Mesenteric fat pad (tissue), 1 donor: ENCODE measurements at regions not wholly inside any gene's neighbourhood (a gene's known extent, or its start where the extent isn't known, plus 50 kb on each side); places are given as distances from the start of the nearest gene placed in this dataset.
"Not testable (repeated sequence)": the region's sequence is repeated elsewhere in the genome, so short reads cannot be mapped to it uniquely, and the experiment has no call there.

Experiments used
- DNase-seq: peaks from one replicate; pipeline ENCODE4 v3.0.0-alpha.2; 2020; ENCODE audit warnings: low spot score
- donor health status: DM: yes; HTN: yes; CAD: no.

- DNase-seq, result peak; percentile 76
Observed at GRCh38 chr6:43939281-43940070, 169.5 kb downstream of the VEGFA start.

DNA sequence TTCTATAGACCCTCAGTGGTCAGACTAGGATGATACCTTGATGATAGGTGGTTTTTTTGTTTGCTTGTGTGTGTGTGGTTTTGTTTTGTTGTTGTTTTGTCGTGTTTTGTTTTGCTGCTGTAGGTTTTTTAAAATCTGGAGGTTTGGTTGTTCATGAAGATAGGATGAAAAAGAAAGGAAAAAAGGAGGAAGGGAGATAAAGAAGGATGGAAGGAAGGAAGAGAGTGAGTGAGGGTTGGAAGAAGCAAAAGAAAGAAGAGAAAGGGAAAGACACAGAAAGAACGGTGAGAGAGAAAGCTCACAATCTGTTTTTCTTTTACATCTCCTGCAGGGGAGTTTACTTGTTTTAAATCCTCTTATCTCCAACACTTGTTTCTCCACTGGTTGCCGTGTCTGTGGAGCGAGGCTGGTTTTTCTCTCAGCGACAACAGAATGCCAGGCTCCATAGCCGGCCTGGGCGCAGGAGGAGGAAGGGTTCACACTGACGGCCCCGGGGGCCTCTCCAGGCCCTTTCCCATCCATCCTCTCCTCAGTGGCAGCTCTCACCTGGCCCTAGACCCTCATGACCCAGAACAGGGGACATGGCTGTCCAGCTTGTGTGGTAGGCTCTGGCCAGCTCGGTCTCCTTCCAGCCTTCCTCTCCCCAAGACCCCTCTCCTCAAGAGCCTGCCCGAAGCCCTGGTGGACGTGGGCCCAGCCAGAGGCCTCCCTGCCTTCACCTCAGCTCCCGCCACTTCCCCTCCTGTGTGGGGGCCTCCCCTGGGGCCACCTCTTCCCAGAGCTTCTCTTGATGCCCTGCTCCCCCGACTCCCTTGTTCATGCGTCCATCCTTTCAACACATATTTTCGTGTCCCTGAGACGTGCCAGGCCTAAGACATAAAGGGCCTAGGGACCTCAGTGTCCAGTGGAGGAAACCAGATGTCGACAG lies 168.4 kb downstream of the VEGFA start:
- peak; percentile 43 for DNase-seq

DNA sequence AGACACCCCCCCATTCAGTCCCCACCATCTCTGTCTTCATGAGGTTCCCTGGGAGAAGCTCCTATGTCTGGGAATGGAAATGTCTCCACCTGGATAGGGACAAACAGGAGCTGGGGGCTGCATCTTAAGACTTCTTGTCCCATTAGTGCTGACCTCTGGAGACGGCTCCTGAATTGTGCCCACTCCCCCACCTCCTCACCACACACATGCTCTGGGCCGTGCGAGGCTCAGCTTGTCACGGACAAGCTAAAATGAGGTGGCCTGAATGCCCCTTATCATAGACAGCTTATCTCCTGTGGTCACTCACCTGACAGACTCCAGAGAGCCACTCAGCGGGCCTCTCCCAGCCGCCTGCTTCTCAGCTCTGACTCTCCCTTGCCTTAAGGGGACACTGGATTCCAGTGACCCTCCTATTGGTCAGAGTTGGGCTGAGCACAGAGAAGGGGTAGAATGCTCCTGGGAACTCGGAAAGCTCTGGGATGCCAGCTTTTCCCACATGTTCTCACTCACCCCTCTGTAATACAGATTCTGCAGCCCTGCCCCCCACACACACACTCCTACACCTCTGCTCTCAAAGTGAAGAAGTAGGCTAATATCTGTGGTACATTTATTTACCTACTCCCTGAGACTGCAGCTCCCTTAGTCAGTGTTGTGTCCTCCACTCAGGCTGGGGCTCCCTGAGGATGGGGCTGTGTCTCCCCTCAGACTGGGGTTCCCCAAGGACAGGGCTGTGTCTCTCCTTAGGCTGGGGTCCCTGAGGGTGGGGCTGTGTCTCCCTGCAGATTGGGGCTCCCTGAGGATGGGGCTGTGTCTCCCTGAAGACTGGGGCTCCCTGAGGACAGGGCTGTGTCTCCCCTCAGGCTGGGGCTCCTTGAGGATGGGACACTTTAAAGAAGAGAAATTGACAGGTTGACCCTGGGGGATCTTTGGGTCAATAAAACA lies 167.5 kb downstream of the VEGFA start:
- peak; percentile 78 for DNase-seq

GRCh38 chr6:43936476-43936875 lies 166.5 kb downstream of the VEGFA start:
- DNase-seq, result peak; percentile 53

DNA sequence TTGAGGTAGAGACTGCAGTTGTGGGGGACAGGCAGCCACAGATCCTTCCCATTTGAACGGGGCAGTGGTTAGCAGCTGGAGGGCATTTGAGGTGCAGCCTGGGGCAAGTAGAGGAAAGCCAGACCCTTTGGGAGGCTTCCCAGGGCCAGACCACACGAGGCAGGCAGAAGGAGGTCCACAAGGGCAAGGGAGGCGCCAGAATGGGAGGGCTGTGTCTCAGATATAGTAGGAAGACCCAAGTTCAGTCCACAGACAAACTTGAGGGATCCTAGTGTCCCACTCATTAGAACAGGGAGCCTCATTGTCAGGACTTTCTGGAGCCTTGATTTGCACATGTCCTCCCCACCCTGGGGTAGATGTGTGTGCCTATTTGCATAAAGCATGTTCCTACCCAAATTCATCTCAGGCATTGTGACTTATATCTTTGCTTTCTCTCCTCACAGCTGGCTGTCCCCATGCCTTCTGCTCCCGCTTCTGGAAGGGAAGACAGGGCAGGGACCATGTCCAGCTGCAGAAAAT lies 166.0 kb downstream of the VEGFA start:
- peak; percentile 43 for DNase-seq

DNA sequence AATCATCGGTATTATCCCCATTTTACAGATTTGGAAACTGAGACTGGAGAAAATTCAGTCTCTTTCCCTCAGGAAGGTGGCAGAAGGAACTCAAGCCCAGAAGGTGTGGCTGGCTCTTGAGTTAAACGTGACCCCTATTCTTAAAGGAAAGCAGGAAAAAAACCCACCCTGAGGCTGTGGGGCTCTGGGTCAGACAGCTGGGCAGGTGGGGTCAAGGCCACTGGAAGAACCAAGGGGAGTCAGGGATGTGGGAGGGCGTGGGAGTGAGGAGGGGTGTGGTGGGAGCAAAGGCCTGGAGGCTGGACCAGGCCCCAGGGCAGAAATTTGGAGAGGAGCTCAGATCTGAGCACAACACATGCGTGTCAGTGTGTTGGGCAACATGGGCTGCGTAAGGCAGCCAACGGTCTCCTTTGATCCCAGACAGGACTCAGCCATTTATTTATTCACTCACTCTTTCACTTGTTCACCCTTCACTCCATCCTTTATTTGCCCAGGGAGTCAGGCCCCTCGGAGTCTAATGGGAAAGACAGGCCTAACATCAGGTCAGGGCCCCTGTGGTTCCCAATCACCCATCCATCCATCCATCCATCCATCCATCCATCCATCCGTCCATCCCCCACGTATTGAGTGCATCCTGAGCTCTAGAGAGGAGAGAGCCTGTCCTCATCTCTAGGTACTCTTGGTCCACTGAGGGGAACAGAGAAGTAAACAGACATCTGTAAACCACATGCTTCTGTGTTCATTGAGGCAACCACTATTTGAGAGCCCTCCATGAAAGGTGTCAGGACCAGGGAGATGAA lies 165.0 kb downstream of the VEGFA start:
- DNase-seq, result peak; percentile 57

DNA sequence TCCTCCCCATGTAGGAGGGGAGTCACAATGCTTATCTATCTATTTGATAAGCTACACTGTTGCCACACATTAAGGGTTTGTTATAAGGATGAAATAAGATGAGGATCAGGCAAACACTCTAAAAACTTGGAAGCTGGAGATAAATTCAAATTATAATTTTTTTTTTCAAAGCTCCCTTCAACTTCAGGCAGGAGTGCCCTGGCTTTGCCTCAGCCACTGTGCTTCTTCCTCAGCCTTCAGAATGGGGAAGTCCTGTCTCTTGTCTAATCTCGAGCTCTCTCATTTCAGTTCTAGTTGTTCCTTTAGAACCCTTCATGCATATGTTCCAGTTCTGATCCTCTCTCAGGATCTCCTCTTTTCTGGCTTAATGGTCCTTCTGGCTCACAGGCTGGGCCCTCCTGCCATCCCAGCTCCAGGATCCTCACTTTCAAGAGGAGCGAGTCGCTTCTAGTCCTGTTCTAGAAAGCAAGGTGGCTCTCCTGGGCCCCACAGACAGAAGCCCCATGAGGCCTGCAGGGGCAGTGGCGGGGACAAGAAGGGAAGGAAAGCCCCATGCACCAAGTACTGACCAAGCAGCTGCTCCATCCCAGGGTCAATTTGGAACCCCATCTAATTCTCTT lies 164.3 kb downstream of the VEGFA start:
- DNase-seq, result peak; percentile 51

- DNase-seq, result peak; percentile 88
Observed at GRCh38 chr6:43933148-43933885, 163.3 kb downstream of the VEGFA start.

DNA sequence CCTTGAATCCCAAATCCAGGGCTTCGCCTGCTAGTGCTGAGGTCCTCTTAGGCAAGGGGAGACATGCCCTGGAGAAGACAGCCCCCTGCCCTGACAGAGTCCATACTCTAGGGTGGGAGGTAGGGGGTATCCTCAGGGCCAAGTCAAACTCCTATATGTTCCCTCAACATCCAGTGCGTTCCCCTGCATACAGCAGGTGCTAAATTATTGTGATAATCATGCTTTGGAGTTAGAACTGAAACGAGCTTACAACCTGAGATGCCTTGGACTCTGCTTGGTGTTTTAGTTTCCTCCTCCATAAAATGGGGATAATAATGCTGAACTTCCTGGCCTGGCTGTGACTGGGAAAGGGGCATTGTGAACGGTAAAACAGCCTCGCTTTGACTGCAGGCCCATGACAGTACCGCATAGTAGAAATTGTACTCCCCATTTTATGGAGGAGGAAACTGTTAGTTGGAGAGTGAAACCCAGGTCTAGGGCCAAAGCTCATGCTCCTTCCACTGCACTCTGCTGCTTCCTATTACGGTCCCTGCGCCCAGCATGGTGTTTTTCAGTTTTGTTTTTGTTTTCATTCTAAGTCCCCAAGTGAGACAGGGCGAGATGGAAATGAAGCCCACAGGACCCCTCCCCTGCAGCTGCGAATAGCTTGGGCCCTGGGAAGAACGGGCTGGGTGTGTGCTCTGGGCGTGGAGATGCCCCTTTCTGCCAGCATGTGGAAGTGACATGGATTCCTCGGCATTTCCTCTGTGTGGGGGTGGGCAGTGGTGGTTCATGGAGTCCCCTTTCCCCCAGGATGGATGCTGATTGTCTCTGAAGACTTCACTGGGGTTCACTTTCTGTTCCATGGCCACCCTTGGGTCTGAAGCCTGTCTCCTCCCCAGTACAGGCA lies 162.5 kb downstream of the VEGFA start:
- peak; percentile 65 for DNase-seq

GRCh38 chr6:43931201-43931600 lies 161.2 kb downstream of the VEGFA start:
- DNase-seq, result no peak

- no peak for DNase-seq
Observed at GRCh38 chr6:43930440-43931154, 160.6 kb downstream of the VEGFA start.

DNA sequence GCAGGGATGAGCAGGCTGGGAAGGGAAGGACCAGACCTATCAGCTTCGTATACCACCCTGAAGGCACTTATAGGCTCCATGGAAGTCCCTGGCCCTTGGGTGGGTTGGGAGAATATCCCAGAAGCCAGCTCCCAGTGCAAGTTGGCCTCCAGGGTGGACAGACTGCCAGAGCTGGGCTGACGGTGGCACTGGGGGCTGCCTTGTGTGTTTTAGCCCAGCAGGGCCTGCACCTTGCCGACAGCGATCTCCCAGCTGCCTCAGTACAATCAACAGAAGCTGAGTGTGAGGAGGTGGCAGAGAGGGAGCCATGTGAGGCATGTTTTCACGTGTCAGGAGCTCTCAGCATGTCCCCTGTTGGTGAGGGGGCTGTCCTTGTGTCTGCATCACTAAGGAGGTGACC lies 159.5 kb downstream of the VEGFA start:
- no peak for DNase-seq

- DNase-seq, result no peak
Observed at GRCh38 chr6:43927532-43928210, 157.7 kb downstream of the VEGFA start.

DNA sequence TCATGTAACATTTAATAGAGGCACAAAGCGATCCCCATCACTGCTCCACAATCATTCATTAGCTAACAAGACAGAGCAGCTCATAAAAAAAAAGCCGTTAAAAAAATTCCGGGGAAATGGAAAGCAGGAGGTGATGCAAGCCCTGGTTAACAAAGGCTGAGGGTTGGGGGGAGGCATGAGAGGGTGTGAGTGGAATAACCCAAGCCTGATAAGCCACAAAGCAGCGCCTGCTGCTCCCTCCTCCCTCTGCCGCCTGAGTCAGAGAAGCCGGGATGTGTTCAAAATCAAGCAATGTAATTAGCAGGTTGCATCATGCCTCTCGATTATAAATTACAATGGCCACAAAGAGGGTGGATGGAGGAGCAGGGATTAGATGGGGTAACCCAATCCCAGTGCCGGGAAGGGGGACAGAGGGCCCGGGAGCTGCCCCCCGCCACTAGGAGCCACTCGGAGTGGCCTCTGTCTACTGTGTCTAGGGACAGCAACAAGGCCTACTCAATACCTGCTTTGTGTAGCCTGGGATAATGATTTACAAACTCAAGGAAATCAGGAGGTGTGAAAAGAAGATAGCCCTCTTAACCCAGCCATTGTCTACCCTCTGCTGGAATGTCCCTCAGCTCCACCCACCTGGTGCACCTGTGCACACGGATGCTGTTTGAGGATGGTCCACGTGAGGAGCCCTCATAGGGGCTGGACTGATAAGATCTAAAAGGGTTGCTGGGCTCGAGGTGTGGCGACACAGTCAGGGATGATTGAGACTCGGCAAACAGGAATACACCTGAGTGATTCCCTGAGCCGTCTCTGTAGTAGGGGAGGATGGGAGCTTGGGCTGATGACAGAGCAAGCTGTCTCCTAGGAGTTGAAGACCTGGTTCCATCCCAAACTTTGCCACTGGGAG lies 156.9 kb downstream of the VEGFA start:
- no peak for DNase-seq

- not testable (repeated sequence) for DNase-seq
Observed at GRCh38 chr6:43925636-43926139, 155.7 kb downstream of the VEGFA start.
